ENCODE measurements at regions not wholly inside any gene's neighbourhood (a gene's known extent, or its start where the extent isn't known, plus 50 kb on each side); places are given as distances from the start of the nearest gene placed in this dataset.

DNA sequence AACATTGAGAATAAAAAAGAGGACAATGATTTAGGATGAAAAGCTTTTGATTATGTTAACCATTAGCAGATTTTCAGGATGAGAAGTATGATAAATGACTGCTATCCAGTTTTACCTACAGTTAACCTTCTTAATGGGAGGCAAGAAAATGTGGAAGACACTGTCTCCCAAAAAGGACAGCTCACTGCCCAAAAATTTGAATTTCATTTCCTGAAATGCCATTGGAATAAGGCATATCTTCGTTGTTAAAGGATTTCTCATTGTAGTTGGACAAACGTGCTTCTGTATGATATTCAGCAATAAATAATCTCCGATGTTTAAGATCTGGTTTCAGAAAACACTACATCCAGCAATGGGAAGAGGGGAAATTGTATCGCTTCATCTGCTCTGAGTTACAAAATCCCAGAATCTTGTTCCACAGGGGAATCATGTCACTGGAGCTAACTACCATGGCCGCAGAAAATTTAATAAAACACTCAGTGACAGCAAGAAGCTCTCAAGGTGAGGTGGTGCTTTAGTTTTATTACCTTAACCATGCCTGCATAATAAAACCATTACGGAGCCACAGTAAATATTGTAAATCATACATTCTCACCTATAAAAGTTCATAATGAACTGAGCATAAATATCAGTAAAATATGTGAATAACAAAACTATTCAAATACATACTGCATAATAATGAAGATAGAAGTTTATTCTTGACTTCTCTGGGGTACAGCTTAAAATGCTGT is 552.3 kb downstream of the PCDH7 start:
- no peaks in the 10 kb centered on the region for H3K36me3 ChIP-seq (ENCODE audit: control insufficient read depth, insufficient read depth, low read length)
- H3K27me3 ChIP-seq (ENCODE audit: control insufficient read depth, insufficient read depth, low read length): no peaks in the 10 kb centered on the region
- no peak overlapping the region for H3K9ac ChIP-seq (ENCODE audit: low read depth, low read length)
- H3K9me3 ChIP-seq (ENCODE audit: control insufficient read depth, insufficient read depth, low read length): no peaks in the 10 kb centered on the region
- H3K4me3 ChIP-seq (ENCODE audit: low read depth, low read length): no peak overlapping the region
- H3K4me1 ChIP-seq (ENCODE audit: control insufficient read depth, insufficient read depth, low read length): no peaks in the 10 kb centered on the region

DNA sequence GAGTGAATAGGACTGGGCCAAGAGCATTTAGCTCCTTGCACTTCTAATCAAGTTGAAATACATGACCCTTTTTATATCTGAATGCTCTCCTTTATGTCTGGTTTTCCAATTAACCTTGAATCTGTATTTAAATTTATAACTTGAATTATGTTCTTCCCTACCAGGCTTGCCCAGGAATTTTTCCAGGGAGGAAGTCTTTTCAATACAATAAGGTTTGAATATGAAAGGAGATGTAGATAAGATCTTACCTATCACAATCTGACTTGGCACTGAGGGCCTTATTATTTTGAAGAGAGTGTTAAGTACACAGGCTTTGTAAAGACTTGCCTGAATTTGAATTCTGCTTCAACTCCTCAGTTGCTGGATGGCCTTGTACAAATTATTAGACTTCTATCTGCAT is 555.7 kb downstream of the PCDH7 start:
- Histone ChIP-seq H3K9me3 (ENCODE audit: control insufficient read depth, insufficient read depth, low read length) (no peaks in the 10 kb centered on the region), H3K4me3 (ENCODE audit: low read depth, low read length) (no peak overlapping the region), H3K36me3 (ENCODE audit: control insufficient read depth, insufficient read depth, low read length) (no peaks in the 10 kb centered on the region), H3K27me3 (ENCODE audit: control insufficient read depth, insufficient read depth, low read length) (no peaks in the 10 kb centered on the region), H3K9ac (ENCODE audit: low read depth, low read length) (no peak overlapping the region), H3K4me1 (ENCODE audit: control insufficient read depth, insufficient read depth, low read length) (no peaks in the 10 kb centered on the region)

- Histone ChIP-seq H3K27me3 (ENCODE audit: control insufficient read depth, insufficient read depth, low read length) (no peaks in the 10 kb centered on the region), H3K36me3 (ENCODE audit: control insufficient read depth, insufficient read depth, low read length) (no peaks in the 10 kb centered on the region), H3K9me3 (ENCODE audit: control insufficient read depth, insufficient read depth, low read length) (no peaks in the 10 kb centered on the region), H3K9ac (ENCODE audit: low read depth, low read length) (no peak overlapping the region), H3K4me1 (ENCODE audit: control insufficient read depth, insufficient read depth, low read length) (no peaks in the 10 kb centered on the region), H3K4me3 (ENCODE audit: low read depth, low read length) (no peak overlapping the region)
These were observed 563.5 kb downstream of the PCDH7 start for GRCh38 chr4:31283679-31284078.

GRCh38 chr4:31290836-31291235 is 570.7 kb downstream of the PCDH7 start:
- Histone ChIP-seq H3K27me3 (ENCODE audit: control insufficient read depth, insufficient read depth, low read length) (no peaks in the 10 kb centered on the region), H3K4me3 (ENCODE audit: low read depth, low read length) (no peak overlapping the region), H3K9ac (ENCODE audit: low read depth, low read length) (no peak overlapping the region), H3K36me3 (ENCODE audit: control insufficient read depth, insufficient read depth, low read length) (no peaks in the 10 kb centered on the region), H3K4me1 (ENCODE audit: control insufficient read depth, insufficient read depth, low read length) (peaks cover 6% of the 10 kb centered on the region), H3K9me3 (ENCODE audit: control insufficient read depth, insufficient read depth, low read length) (no peaks in the 10 kb centered on the region)

- Histone ChIP-seq H3K9ac (ENCODE audit: low read depth, low read length) (no peak overlapping the region), H3K4me3 (ENCODE audit: low read depth, low read length) (no peak overlapping the region), H3K4me1 (ENCODE audit: control insufficient read depth, insufficient read depth, low read length) (peaks cover 6% of the 10 kb centered on the region), H3K27me3 (ENCODE audit: control insufficient read depth, insufficient read depth, low read length) (no peaks in the 10 kb centered on the region), H3K36me3 (ENCODE audit: control insufficient read depth, insufficient read depth, low read length) (no peaks in the 10 kb centered on the region), H3K9me3 (ENCODE audit: control insufficient read depth, insufficient read depth, low read length) (no peaks in the 10 kb centered on the region)
These were observed 571.1 kb downstream of the PCDH7 start for GRCh38 chr4:31291238-31291637.

GRCh38 chr4:31294655-31295480 is 574.7 kb downstream of the PCDH7 start:
- Histone ChIP-seq H3K9me3 (ENCODE audit: control insufficient read depth, insufficient read depth, low read length) (no peaks in the 10 kb centered on the region), H3K9ac (ENCODE audit: low read depth, low read length) (no peak overlapping the region), H3K4me1 (ENCODE audit: control insufficient read depth, insufficient read depth, low read length) (peaks cover 6% of the 10 kb centered on the region), H3K27me3 (ENCODE audit: control insufficient read depth, insufficient read depth, low read length) (no peaks in the 10 kb centered on the region), H3K36me3 (ENCODE audit: control insufficient read depth, insufficient read depth, low read length) (no peaks in the 10 kb centered on the region), H3K4me3 (ENCODE audit: low read depth, low read length) (no peak overlapping the region)

- Histone ChIP-seq H3K36me3 (ENCODE audit: control insufficient read depth, insufficient read depth, low read length) (no peaks in the 10 kb centered on the region), H3K9ac (ENCODE audit: low read depth, low read length) (no peak overlapping the region), H3K9me3 (ENCODE audit: control insufficient read depth, insufficient read depth, low read length) (no peaks in the 10 kb centered on the region), H3K4me1 (ENCODE audit: control insufficient read depth, insufficient read depth, low read length) (no peaks in the 10 kb centered on the region), H3K4me3 (ENCODE audit: low read depth, low read length) (no peak overlapping the region), H3K27me3 (ENCODE audit: control insufficient read depth, insufficient read depth, low read length) (no peaks in the 10 kb centered on the region)
These were observed 578.6 kb downstream of the PCDH7 start for GRCh38 chr4:31298737-31299136.

- H3K9ac ChIP-seq (ENCODE audit: low read depth, low read length): no peak overlapping the region
- no peak overlapping the region for H3K4me3 ChIP-seq (ENCODE audit: low read depth, low read length)
- H3K36me3 ChIP-seq (ENCODE audit: control insufficient read depth, insufficient read depth, low read length): no peaks in the 10 kb centered on the region
- H3K27me3 ChIP-seq (ENCODE audit: control insufficient read depth, insufficient read depth, low read length): no peaks in the 10 kb centered on the region
- no peaks in the 10 kb centered on the region for H3K4me1 ChIP-seq (ENCODE audit: control insufficient read depth, insufficient read depth, low read length)
- no peaks in the 10 kb centered on the region for H3K9me3 ChIP-seq (ENCODE audit: control insufficient read depth, insufficient read depth, low read length)
These were observed 586.9 kb downstream of the PCDH7 start for GRCh38 chr4:31307029-31307428.

GRCh38 chr4:31324814-31325213 is 604.6 kb downstream of the PCDH7 start:
- Histone ChIP-seq H3K27me3 (ENCODE audit: control insufficient read depth, insufficient read depth, low read length) (no peaks in the 10 kb centered on the region), H3K4me3 (ENCODE audit: low read depth, low read length) (no peak overlapping the region), H3K9me3 (ENCODE audit: control insufficient read depth, insufficient read depth, low read length) (no peaks in the 10 kb centered on the region), H3K4me1 (ENCODE audit: control insufficient read depth, insufficient read depth, low read length) (no peaks in the 10 kb centered on the region), H3K9ac (ENCODE audit: low read depth, low read length) (no peak overlapping the region), H3K36me3 (ENCODE audit: control insufficient read depth, insufficient read depth, low read length) (no peaks in the 10 kb centered on the region)

DNA sequence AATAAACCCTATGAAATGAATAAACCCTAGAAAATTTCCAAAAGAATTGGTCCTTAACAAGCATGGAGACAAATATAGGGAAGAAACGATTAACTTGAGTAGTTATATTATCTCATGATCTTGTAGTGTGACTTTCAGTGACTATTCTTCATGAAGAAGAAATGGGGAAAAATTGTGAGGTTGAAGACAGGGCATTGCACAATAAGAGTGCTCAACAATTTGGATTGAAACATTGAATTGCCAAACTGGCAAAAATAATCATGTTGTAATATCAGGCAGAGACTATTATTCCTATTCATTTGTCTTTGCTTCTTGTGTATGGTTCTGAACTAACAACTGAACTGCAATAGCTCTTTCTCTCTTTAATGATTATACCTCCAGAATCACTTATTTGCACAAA is 605.1 kb downstream of the PCDH7 start:
- Histone ChIP-seq H3K27me3 (ENCODE audit: control insufficient read depth, insufficient read depth, low read length) (no peaks in the 10 kb centered on the region), H3K4me3 (ENCODE audit: low read depth, low read length) (no peak overlapping the region), H3K9me3 (ENCODE audit: control insufficient read depth, insufficient read depth, low read length) (no peaks in the 10 kb centered on the region), H3K36me3 (ENCODE audit: control insufficient read depth, insufficient read depth, low read length) (no peaks in the 10 kb centered on the region), H3K9ac (ENCODE audit: low read depth, low read length) (no peak overlapping the region), H3K4me1 (ENCODE audit: control insufficient read depth, insufficient read depth, low read length) (no peaks in the 10 kb centered on the region)

GRCh38 chr4:31327031-31327430 is 606.9 kb downstream of the PCDH7 start:
- H3K36me3 ChIP-seq (ENCODE audit: control insufficient read depth, insufficient read depth, low read length): no peaks in the 10 kb centered on the region
- H3K9ac ChIP-seq (ENCODE audit: low read depth, low read length): no peak overlapping the region
- H3K4me1 ChIP-seq (ENCODE audit: control insufficient read depth, insufficient read depth, low read length): no peaks in the 10 kb centered on the region
- no peaks in the 10 kb centered on the region for H3K9me3 ChIP-seq (ENCODE audit: control insufficient read depth, insufficient read depth, low read length)
- no peaks in the 10 kb centered on the region for H3K27me3 ChIP-seq (ENCODE audit: control insufficient read depth, insufficient read depth, low read length)
- no peak overlapping the region for H3K4me3 ChIP-seq (ENCODE audit: low read depth, low read length)

GRCh38 chr4:31328932-31329331 is 608.8 kb downstream of the PCDH7 start:
- Histone ChIP-seq H3K36me3 (ENCODE audit: control insufficient read depth, insufficient read depth, low read length) (no peaks in the 10 kb centered on the region), H3K9ac (ENCODE audit: low read depth, low read length) (no peak overlapping the region), H3K9me3 (ENCODE audit: control insufficient read depth, insufficient read depth, low read length) (no peaks in the 10 kb centered on the region), H3K27me3 (ENCODE audit: control insufficient read depth, insufficient read depth, low read length) (no peaks in the 10 kb centered on the region), H3K4me3 (ENCODE audit: low read depth, low read length) (no peak overlapping the region), H3K4me1 (ENCODE audit: control insufficient read depth, insufficient read depth, low read length) (no peaks in the 10 kb centered on the region)
